Duodenal mucosa (tissue), 2 donors: ENCODE measurements at regions not wholly inside any gene's neighbourhood (a gene's known extent, or its start where the extent isn't known, plus 50 kb on each side); places are given as distances from the start of the nearest gene placed in this dataset.

Experiments used
- H3K27ac ChIP-seq: one replicate; pipeline ENCODE4 v1.7.0; 2013; ENCODE audit warnings: low read depth, low read length
- H3K27me3 ChIP-seq, 2 donors: one replicate each; pipeline ENCODE4 v1.7.0; 2013; ENCODE audit warnings: low read length in 2 of 2, control low read depth in 1 of 2; ENCODE audit not compliant: insufficient read depth in 2 of 2, control insufficient read depth in 1 of 2
- H3K36me3 ChIP-seq, 2 donors: one replicate each; pipeline ENCODE4 v1.7.0; 2013; ENCODE audit warnings: low read length in 2 of 2, control low read depth in 1 of 2; ENCODE audit not compliant: insufficient read depth in 2 of 2, control insufficient read depth in 1 of 2
- H3K4me1 ChIP-seq, 2 donors: one replicate each; pipeline ENCODE4 v1.7.0; 2013; ENCODE audit warnings: low read length in 2 of 2, control low read depth in 1 of 2; ENCODE audit not compliant: insufficient read depth in 2 of 2, control insufficient read depth in 1 of 2
- H3K4me3 ChIP-seq, 2 donors: one replicate each; pipeline ENCODE4 v1.7.0; 2013; ENCODE audit warnings: low read length in 2 of 2, low read depth in 1 of 2
- H3K9ac ChIP-seq, 2 donors: one replicate each; pipeline ENCODE4 v1.7.0; 2013; ENCODE audit warnings: low read length in 2 of 2, low read depth in 1 of 2
- H3K9me3 ChIP-seq, 2 donors: one replicate each; pipeline ENCODE4 v1.7.0; 2013; ENCODE audit warnings: low read length in 2 of 2, control low read depth in 1 of 2; ENCODE audit not compliant: control insufficient read depth in 1 of 2

DNA sequence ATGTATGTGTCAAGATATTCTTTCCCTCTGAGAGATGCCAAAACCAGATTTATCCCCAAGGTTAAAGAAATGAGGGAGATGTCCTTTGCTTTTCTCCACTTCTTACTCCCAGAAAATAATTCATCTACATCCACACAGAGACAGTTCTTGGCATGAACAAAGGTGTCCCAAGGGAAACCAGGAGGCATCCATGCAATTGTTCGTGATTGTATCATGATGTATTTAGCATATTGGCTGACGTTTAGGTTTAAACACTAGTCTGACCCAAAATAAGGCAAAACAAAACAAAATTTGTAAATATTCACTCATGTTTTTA lies 223.9 kb downstream of the C7orf25 start:
- H3K36me3 ChIP-seq, result no peaks in the 10 kb centered on the region
- no peaks in the 10 kb centered on the region for H3K9me3 ChIP-seq
- H3K9ac ChIP-seq, result no peak overlapping the region
- H3K4me1 ChIP-seq, result no peaks in the 10 kb centered on the region
- H3K27me3 ChIP-seq, result no peaks in the 10 kb centered on the region
- H3K27ac ChIP-seq, result no peak overlapping the region
- no peak overlapping the region for H3K4me3 ChIP-seq

GRCh38 chr7:42687211-42688055 lies 224.4 kb downstream of the C7orf25 start:
- no peak overlapping the region for H3K9ac ChIP-seq
- no peak overlapping the region for H3K27ac ChIP-seq
- no peaks in the 10 kb centered on the region for H3K27me3 ChIP-seq
- no peaks in the 10 kb centered on the region for H3K9me3 ChIP-seq
- H3K4me1 ChIP-seq, result no peaks in the 10 kb centered on the region
- H3K36me3 ChIP-seq, result no peaks in the 10 kb centered on the region
- no peak overlapping the region for H3K4me3 ChIP-seq

DNA sequence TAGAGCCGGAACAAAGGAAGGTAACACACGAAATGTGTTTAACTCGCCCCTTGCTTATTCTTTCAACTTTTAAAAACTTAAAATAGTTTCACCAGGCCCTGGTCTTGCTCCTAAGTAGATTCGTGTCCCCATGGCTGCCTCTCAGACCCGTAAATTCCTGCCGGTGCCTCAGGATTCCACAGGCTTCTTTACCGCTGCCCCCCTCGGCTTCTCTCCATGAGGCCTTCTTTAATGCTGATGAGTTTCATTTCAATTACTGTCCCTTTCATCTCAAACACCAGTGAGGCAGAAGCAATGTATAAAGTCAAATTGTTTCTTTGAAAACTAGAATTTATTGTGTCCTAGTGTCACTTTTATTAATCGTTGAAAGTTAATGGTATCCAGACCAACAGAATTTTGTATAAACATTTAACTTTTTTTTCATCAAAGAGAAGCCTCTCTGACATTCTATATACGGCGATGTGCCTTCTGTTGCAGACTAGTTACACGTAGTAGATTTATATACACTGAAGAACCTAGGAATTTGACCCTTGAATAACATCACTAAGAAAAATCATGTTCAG lies 225.2 kb downstream of the C7orf25 start:
- Histone ChIP-seq H3K9me3 (no peaks in the 10 kb centered on the region), H3K27me3 (no peaks in the 10 kb centered on the region), H3K36me3 (no peaks in the 10 kb centered on the region), H3K9ac (no peak overlapping the region), H3K4me1 (no peaks in the 10 kb centered on the region), H3K27ac (no peak overlapping the region), H3K4me3 (no peak overlapping the region)

DNA sequence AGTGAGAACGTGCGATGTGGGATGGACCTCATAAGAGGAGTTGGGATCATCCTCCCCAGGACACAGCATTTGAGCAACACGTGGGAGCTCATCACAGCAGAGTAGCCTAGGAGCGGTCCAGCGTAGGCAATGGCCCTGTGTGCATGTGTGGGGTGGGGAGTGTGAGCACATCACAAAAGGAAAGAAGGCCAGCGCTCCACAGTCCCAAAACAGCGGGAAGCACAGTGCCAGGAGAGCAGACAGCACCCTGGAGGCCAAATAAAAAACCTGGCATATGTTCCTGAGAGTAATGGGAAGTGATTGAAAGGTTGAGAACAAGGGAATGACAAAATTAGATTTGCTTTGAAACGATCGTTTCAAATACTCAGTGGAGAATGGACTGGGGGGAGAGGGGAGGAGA lies 226.0 kb downstream of the C7orf25 start:
- H3K36me3 ChIP-seq, result no peaks in the 10 kb centered on the region
- H3K9me3 ChIP-seq, result no peaks in the 10 kb centered on the region
- no peaks in the 10 kb centered on the region for H3K27me3 ChIP-seq
- H3K4me1 ChIP-seq, result no peaks in the 10 kb centered on the region
- H3K4me3 ChIP-seq, result no peak overlapping the region
- no peak overlapping the region for H3K9ac ChIP-seq
- no peak overlapping the region for H3K27ac ChIP-seq

GRCh38 chr7:42677751-42678699 lies 233.8 kb downstream of the C7orf25 start:
- Histone ChIP-seq H3K27me3 (no peaks in the 10 kb centered on the region), H3K9ac (no peak overlapping the region), H3K4me1 (no peaks in the 10 kb centered on the region), H3K36me3 (no peaks in the 10 kb centered on the region), H3K27ac (no peak overlapping the region), H3K9me3 (no peaks in the 10 kb centered on the region), H3K4me3 (no peak overlapping the region)

GRCh38 chr7:42674541-42674940 lies 237.3 kb downstream of the C7orf25 start:
- no peak overlapping the region for H3K4me3 ChIP-seq
- H3K27ac ChIP-seq, result no peak overlapping the region
- H3K9me3 ChIP-seq, result no peaks in the 10 kb centered on the region
- H3K4me1 ChIP-seq, result no peaks in the 10 kb centered on the region
- H3K27me3 ChIP-seq, result no peaks in the 10 kb centered on the region
- H3K36me3 ChIP-seq, result no peaks in the 10 kb centered on the region
- no peak overlapping the region for H3K9ac ChIP-seq

GRCh38 chr7:42673951-42674350 lies 237.9 kb downstream of the C7orf25 start:
- no peak overlapping the region for H3K9ac ChIP-seq
- no peaks in the 10 kb centered on the region for H3K27me3 ChIP-seq
- H3K4me1 ChIP-seq, result no peaks in the 10 kb centered on the region
- no peaks in the 10 kb centered on the region for H3K9me3 ChIP-seq
- no peak overlapping the region for H3K4me3 ChIP-seq
- H3K36me3 ChIP-seq, result no peaks in the 10 kb centered on the region
- no peak overlapping the region for H3K27ac ChIP-seq

- H3K4me1 ChIP-seq, result no peaks in the 10 kb centered on the region
- no peak overlapping the region for H3K27ac ChIP-seq
- H3K27me3 ChIP-seq, result no peaks in the 10 kb centered on the region
Measured at GRCh38 chr7:42672339-42672999, 239.4 kb downstream of the C7orf25 start.

GRCh38 chr7:42671627-42672026 lies 240.2 kb downstream of the C7orf25 start:
- H3K4me3 ChIP-seq, result no peak overlapping the region
- no peaks in the 10 kb centered on the region for H3K36me3 ChIP-seq
- no peak overlapping the region for H3K27ac ChIP-seq
- peaks cover 7 to 10% of the 10 kb centered on the region in 2 donors for H3K9me3 ChIP-seq
- no peak overlapping the region for H3K9ac ChIP-seq
- no peaks in the 10 kb centered on the region for H3K27me3 ChIP-seq
- no peaks in the 10 kb centered on the region for H3K4me1 ChIP-seq

More at GRCh38 chr7:42672339-42672999, 239.4 kb downstream of the C7orf25 start:
- Histone ChIP-seq H3K9me3 (peaks cover 1 to 2% of the 10 kb centered on the region in 2 donors), H3K4me3 (no peak overlapping the region), H3K36me3 (no peaks in the 10 kb centered on the region), H3K9ac (no peak overlapping the region)
